ENCODE measurements at regions not wholly inside any gene's neighbourhood (a gene's known extent, or its start where the extent isn't known, plus 50 kb on each side); places are given as distances from the start of the nearest gene placed in this dataset.
"Not testable (repeated sequence)": the region's sequence is repeated elsewhere in the genome, so short reads cannot be mapped to it uniquely, and the experiment has no call there.

DNA sequence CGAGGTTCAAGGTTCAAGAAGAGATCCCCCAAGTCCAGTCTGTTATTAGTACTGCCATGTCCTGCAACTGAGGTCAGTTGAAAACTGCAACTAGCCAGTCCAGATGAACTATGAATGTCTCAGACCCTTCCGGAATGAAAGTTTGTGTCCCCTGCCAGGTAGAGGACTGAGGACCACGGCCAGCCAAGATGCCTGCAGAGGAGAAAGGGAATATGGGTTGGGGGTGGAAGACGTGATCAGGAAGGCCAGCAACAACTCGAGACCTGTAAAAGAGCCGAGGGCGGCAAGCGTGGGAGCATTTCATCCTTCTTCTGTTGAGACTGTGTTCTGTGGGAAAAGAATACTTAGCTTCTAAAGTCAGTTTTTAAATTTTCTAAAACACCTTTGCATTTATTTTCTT is 572.4 kb upstream of the B3GAT1 start:
- no peaks in the 10 kb centered on the region for H3K79me2 ChIP-seq (ENCODE audit: insufficient read depth, low read length)
- H3F3A ChIP-seq (ENCODE audit: low read depth), result no peaks in the 10 kb centered on the region
- H3K9ac ChIP-seq (ENCODE audit: low read depth, low read length, poor library complexity, severe bottlenecking), result no peak overlapping the region
- no peaks in the 10 kb centered on the region for H3K4me1 ChIP-seq (ENCODE audit: insufficient read depth, low read length, poor library complexity, severe bottlenecking)
- no peaks in the 10 kb centered on the region for H3K27me3 ChIP-seq (ENCODE audit: insufficient read depth, low read length, poor library complexity, severe bottlenecking)
- no peaks in the 10 kb centered on the region for H3K9me2 ChIP-seq (replicated peaks; ENCODE audit: low read depth, low read length)
- no peak overlapping the region for H3K4me2 ChIP-seq (ENCODE audit: low read depth, low read length, poor library complexity, severe bottlenecking)
- no peak overlapping the region for H2AFZ ChIP-seq (ENCODE audit: low read length)
- TF ChIP-seq, protein P1, sequence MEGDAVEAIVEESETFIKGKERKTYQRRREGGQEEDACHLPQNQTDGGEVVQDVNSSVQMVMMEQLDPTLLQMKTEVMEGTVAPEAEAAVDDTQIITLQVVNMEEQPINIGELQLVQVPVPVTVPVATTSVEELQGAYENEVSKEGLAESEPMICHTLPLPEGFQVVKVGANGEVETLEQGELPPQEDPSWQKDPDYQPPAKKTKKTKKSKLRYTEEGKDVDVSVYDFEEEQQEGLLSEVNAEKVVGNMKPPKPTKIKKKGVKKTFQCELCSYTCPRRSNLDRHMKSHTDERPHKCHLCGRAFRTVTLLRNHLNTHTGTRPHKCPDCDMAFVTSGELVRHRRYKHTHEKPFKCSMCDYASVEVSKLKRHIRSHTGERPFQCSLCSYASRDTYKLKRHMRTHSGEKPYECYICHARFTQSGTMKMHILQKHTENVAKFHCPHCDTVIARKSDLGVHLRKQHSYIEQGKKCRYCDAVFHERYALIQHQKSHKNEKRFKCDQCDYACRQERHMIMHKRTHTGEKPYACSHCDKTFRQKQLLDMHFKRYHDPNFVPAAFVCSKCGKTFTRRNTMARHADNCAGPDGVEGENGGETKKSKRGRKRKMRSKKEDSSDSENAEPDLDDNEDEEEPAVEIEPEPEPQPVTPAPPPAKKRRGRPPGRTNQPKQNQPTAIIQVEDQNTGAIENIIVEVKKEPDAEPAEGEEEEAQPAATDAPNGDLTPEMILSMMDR (conservative IDR thresholded peaks at IDR 0.05; ENCODE audit: low read length), result no peak
- no peak for TF ChIP-seq EZH2phosphoT487 (IDR thresholded peaks at IDR 0.05; ENCODE audit: borderline replicate concordance)
- no peaks in the 10 kb centered on the region for H4K20me1 ChIP-seq (ENCODE audit: insufficient read depth, low read length, poor library complexity, severe bottlenecking)
- H3K9me3 ChIP-seq (ENCODE audit: insufficient read depth, low read depth, low read length), result peaks cover 19% of the 10 kb centered on the region; the same call in 1 of the 2 replicates
- H3K4me3 ChIP-seq (ENCODE audit: low read length, poor library complexity, severe bottlenecking), result no peak overlapping the region
- H3K36me3 ChIP-seq (ENCODE audit: insufficient read depth, low read length), result no peaks in the 10 kb centered on the region

DNA sequence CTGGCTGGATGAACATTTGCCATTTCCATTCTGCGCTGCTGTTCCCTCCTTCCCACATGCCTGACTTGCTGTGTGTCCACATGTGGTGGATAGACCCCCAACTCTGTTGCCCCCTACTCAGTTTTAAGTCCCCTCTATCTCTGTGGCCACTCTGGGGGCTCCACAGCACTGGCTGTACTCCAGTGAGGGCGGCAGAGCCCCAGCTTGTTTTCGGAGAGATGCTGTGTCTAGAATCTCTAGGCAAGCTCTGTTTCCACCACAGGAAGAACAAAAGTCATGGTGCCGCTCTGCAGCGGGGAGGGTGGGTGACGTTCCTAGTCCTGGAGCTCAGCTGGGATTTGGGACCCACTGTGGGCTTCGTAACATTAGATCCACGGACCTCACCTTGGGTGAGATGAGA is 570.4 kb upstream of the B3GAT1 start:
- H3K27me3 ChIP-seq (ENCODE audit: insufficient read depth, low read length, poor library complexity, severe bottlenecking); H3K9me2 ChIP-seq (replicated peaks; ENCODE audit: low read depth, low read length); H3K9ac ChIP-seq (ENCODE audit: low read depth, low read length, poor library complexity, severe bottlenecking); H3F3A ChIP-seq (ENCODE audit: low read depth); H3K4me2 ChIP-seq (ENCODE audit: low read depth, low read length, poor library complexity, severe bottlenecking); H3K79me2 ChIP-seq (ENCODE audit: insufficient read depth, low read length); H3K4me3 ChIP-seq (ENCODE audit: low read length, poor library complexity, severe bottlenecking); H2AFZ ChIP-seq (ENCODE audit: low read length); H4K20me1 ChIP-seq (ENCODE audit: insufficient read depth, low read length, poor library complexity, severe bottlenecking); H3K4me1 ChIP-seq (ENCODE audit: insufficient read depth, low read length, poor library complexity, severe bottlenecking); H3K36me3 ChIP-seq (ENCODE audit: insufficient read depth, low read length): not testable (repeated sequence)
- peaks cover 24% of the 10 kb centered on the region; the same call in 1 of the 2 replicates for H3K9me3 ChIP-seq (ENCODE audit: insufficient read depth, low read depth, low read length)

DNA sequence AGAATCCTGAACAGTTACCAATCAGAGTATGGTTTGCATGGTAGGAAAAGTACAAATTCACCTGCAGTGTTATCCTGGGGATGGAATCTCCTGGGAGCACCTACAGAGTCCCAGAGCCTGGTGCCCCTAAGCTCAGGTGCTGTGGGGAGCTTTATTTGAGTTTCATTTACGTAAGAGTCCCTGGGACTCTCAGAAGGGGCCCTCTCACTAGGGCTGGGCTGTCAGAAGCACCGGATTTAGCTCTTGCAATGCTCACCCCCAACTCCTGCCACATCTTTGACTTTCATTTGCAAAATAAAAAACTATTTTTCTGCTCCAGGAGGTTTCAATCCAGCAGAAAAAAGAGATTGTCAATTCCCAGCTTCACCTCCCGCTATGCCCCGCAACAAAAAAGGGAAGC is 569.8 kb upstream of the B3GAT1 start:
- Histone ChIP-seq H3K9me3 (ENCODE audit: insufficient read depth, low read depth, low read length) (peaks cover 24% of the 10 kb centered on the region; the same call in 1 of the 2 replicates), H3K4me3 (ENCODE audit: low read length, poor library complexity, severe bottlenecking) (no peak overlapping the region), H3K27me3 (ENCODE audit: insufficient read depth, low read length, poor library complexity, severe bottlenecking) (no peaks in the 10 kb centered on the region), H3F3A (ENCODE audit: low read depth) (no peaks in the 10 kb centered on the region), H3K4me1 (ENCODE audit: insufficient read depth, low read length, poor library complexity, severe bottlenecking) (no peaks in the 10 kb centered on the region), H2AFZ (ENCODE audit: low read length) (no peak overlapping the region), H3K79me2 (ENCODE audit: insufficient read depth, low read length) (no peaks in the 10 kb centered on the region), H3K4me2 (ENCODE audit: low read depth, low read length, poor library complexity, severe bottlenecking) (no peak overlapping the region), H3K9me2 (replicated peaks; ENCODE audit: low read depth, low read length) (no peaks in the 10 kb centered on the region), H3K9ac (ENCODE audit: low read depth, low read length, poor library complexity, severe bottlenecking) (no peak overlapping the region), H3K36me3 (ENCODE audit: insufficient read depth, low read length) (no peaks in the 10 kb centered on the region), H4K20me1 (ENCODE audit: insufficient read depth, low read length, poor library complexity, severe bottlenecking) (no peaks in the 10 kb centered on the region)
- TF ChIP-seq EZH2phosphoT487 (IDR thresholded peaks at IDR 0.05; ENCODE audit: borderline replicate concordance), result no peak
- TF ChIP-seq, protein P1 (conservative IDR thresholded peaks at IDR 0.05; ENCODE audit: low read length), result no peak

Data from Loucy (cell line).